GM21786 (cell line): ENCODE measurements at regions not wholly inside any gene's neighbourhood (a gene's known extent, or its start where the extent isn't known, plus 50 kb on each side); places are given as distances from the start of the nearest gene placed in this dataset.
"Not testable (repeated sequence)": the region's sequence is repeated elsewhere in the genome, so short reads cannot be mapped to it uniquely, and the experiment has no call there.

ENCODE experiments used
- ATAC-seq: cut with Tn5 transposase; IDR thresholded peaks from one replicate; pipeline ENCODE4 v1.9.1; 2021; ENCODE audit not compliant: unreplicated experiment

GRCh38 chr9:88596376-88596775 lies 61.4 kb downstream of the NXNL2 start:
- no peak for ATAC-seq

GRCh38 chr9:88604836-88605511 lies 70.0 kb downstream of the NXNL2 start:
- ATAC-seq, result no peak

- ATAC-seq, result no peak
Measured at GRCh38 chr9:88605512-88606362, 70.8 kb downstream of the NXNL2 start.

DNA sequence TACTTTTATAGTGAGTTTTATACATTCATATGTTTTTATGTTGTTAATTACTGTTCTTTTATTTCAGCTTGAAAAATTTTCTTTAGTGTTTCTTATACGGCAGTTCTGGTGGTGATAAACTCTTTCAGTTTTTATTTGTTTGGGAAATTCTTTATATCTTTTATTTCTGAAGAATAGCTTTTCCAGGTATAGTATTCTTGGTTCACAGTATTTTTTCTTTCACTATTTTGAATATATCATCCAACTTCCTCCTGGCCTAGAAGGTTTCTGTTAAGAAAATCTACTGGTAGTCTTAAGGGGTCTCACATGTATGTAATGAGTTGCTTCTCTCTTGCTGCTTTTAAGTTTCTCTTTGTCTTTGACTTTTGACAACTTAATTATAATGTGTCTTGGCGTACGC lies 79.4 kb downstream of the NXNL2 start:
- ATAC-seq, result no peak

DNA sequence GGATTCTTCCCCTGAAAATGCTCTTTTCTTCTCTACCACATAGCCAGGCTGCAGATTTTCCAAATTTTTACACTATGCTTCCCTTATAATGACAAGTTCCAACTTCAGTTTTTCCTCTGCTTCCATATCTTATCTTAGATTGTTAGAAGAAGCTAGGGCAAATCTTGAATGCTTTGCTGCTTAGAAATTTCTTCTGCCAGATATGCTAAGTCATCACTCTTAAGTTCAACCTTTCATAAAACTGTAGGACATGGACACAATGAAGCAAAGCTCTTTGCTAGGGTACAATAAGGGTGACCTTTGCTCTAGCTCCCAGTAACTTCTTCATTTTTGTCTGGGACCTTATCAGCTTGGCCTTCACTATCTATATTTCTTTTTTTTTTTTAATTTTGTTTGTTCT lies 88.7 kb downstream of the NXNL2 start:
- ATAC-seq, result no peak

GRCh38 chr9:88628114-88628513 lies 93.1 kb downstream of the NXNL2 start:
- ATAC-seq, result no peak

DNA sequence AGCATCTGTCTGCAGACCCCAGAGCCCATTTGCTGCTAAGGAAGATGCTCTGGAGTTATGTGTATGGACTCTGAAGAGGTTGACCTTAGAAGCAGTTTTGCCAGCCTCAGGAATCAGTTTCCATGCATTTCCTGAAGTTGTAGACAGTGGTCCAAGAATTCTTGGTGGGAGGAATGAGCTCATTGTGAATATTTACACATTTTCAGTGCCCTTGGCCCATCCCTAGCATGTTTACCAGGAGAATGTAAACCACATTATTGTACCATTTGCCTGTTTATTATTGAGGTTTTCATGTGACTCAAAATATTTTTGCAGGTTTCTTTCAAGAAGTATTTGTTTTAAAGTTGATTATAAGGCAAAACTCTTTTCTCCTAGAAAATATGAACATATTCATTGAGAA lies 93.8 kb downstream of the NXNL2 start:
- ATAC-seq, result no peak

- ATAC-seq, result not testable (repeated sequence)
Measured at GRCh38 chr9:88630574-88630973, 95.6 kb downstream of the NXNL2 start.

DNA sequence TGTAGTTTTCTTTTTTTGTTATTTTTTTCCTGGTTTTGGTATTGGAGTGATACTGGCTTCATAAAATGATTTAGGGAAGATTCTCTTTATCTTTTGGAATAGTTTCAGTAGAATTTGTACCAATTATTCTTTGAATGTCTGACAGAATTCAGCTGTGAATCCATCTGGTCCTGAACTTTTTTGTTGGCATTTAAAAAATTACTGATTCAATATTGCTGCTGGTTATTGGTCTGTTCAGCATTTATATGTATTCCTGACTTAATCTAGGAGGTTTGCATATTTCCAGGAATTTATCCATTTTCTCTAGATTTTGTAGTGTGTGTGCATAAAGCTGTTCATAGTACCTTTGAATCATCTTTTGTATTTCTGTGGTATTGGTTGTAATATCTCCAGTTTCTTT lies 100.2 kb downstream of the NXNL2 start:
- ATAC-seq, result no peak

GRCh38 chr9:88641456-88642240 lies 106.7 kb downstream of the NXNL2 start:
- no peak for ATAC-seq

- ATAC-seq, result no peak
Measured at GRCh38 chr9:88642336-88642735, 107.4 kb downstream of the NXNL2 start.

DNA sequence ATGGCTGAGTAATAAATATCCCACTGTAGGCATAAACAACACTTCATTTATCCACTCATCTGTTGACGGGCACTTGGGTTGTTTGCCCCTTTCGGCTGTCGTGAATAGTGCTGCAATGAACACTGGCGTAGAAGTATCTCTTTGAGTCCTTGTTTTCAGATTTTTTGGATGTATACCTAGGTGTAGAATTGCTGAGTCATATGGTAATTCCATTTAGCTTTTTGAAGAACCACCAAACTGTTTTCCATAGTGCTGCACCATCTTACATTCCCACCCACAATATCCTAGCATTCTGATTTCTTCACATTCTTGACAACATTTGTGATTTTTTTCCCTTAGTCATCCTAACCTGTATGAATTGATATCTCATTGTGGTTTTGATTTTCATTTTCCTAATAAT lies 109.0 kb downstream of the NXNL2 start:
- no peak for ATAC-seq

GRCh38 chr9:88645172-88645878 lies 110.3 kb downstream of the NXNL2 start:
- ATAC-seq, result no peak

GRCh38 chr9:88645879-88646199 lies 110.9 kb downstream of the NXNL2 start:
- no peak for ATAC-seq

DNA sequence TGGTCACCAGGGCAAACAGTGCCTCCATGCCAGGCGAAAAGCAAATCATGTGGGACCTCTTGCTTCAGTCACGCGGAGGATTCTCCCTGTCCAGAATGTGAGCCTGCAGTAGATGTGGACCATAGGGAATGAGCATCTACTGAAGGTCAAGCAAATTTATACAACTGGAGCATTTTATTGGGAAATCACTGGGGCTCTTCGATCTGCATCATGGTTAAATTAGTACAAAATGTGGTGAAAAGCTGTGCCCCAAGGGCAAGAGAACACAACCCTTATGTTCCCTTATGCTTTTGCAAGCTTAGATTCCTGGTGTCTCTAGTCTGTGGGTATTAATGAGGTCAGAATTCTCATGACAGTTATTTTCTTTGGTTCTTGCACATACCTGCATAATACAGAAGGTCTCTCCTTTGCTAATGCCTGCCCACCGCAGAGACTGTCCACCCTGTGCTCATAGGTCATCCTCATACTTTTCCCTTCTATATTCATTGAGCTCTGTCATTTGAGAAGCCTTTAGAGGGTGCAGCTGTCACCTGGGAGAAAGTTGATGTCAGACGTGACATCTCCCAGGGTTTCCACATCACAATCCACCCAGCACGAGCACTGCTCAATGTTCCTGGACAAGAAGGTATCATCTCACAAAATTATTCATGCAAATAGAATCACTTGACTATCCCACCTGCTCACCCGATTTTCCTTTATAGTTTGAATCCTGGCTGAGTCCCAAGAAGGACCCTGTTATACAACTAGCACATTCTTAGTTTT lies 111.7 kb downstream of the NXNL2 start:
- ATAC-seq, result no peak

GRCh38 chr9:88651682-88652633 lies 117.0 kb downstream of the NXNL2 start:
- no peak for ATAC-seq

GRCh38 chr9:88652876-88653275 lies 117.9 kb downstream of the NXNL2 start:
- ATAC-seq, result no peak

DNA sequence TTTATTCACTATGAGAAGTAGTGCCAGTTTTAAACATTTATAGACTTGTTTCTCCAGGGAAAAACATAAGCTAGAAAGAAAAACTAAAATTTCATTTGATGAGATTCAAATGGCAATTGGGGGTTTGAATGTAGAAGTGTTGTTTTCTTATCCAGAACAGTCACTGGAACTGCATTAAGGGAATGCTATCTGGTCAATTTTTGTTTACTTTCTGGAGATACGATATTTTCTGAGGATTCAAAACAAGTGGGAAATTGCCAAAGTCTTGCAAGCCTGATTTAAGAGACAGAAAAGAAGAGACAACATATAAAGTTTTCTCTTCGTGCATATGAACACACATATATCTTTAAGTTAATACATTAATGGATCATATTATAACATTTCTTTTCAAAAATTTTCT lies 118.4 kb downstream of the NXNL2 start:
- no peak for ATAC-seq

DNA sequence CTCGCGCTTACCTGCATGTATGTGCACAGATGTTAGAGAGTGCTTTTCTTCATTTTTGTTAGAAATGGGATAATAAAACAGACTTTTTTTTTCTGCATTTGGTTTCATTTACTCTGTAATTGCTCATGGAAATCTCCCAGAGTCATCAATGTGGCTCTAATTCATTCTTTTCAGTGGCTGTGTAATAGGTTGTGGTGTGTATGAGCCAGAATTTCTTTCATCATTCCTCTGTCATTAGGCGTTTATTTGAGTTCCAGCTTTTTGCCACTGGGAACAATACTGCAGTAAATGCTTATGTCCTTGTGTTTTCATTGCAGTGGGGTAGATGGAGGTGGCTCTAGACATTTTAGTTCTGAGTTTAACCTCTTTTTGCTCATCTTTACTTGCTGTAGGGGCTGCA lies 118.9 kb downstream of the NXNL2 start:
- no peak for ATAC-seq
